ENCODE measurements at regions not wholly inside any gene's neighbourhood (a gene's known extent, or its start where the extent isn't known, plus 50 kb on each side); places are given as distances from the start of the nearest gene placed in this dataset.

GRCh38 chr5:101917166-101917565, 378.9 kb downstream of the SLCO4C1 start:
- no peak for TF ChIP-seq CTCF (IDR thresholded peaks at IDR 0.05)
- no peak for TF ChIP-seq POLR2A (IDR thresholded peaks at IDR 0.05)

Measured in uterus (tissue), 2 donors.